ENCODE measurements at regions not wholly inside any gene's neighbourhood (a gene's known extent, or its start where the extent isn't known, plus 50 kb on each side); places are given as distances from the start of the nearest gene placed in this dataset.

DNA sequence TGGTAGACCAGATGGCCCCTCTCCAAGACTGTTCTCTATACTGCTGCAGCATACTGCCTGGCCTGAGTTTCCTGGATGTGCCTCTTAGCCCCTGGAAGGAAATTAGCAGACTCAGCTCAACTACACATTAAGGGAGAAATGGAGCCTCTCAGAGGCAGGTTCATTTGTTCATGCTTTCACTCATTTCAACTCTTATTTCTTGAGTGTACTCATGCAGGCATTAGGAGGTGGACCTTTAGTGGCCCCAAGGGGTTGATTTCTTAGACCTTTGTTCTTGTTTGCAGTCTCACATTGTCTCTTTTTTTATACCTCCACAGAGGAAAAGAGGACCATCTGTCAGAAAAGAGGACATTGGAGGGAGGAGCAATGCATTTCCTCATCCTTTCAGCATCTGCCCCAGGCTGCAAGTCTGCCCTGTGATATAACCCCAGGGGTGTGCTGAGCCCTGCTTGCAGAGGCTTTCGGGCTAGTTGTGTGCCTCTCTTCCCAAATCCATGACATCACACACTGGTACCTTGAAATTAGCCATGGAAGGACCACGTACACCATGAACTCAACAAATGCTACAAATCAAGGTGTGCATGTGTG is 456.2 kb downstream of the CD83 start:
- no peak overlapping the region for H3K4me2 ChIP-seq (ENCODE audit: insufficient read depth, insufficient read length, low read length)
- no peaks in the 10 kb centered on the region for H3K79me2 ChIP-seq (ENCODE audit: insufficient read depth, low read length)
- no peak overlapping the region for H2BK20ac ChIP-seq (ENCODE audit: low read depth, low read length, poor library complexity, severe bottlenecking)
- H3K9me3 Mint-ChIP-seq, result peaks cover 3 to 4% of the 10 kb centered on the region in 2 experiments; a peak in 3 of 5 replicates
- no peak overlapping the region for H3K14ac ChIP-seq (ENCODE audit: insufficient read depth, low read length)
- H4K91ac ChIP-seq (ENCODE audit: insufficient read length, low read depth, low read length), result no peak overlapping the region
- no peak overlapping the region for H3K18ac ChIP-seq (ENCODE audit: insufficient read length, low read depth, low read length)
- H4K8ac ChIP-seq (replicated peaks; ENCODE audit: insufficient read length, low read depth, low read length), result no peak overlapping the region
- TF ChIP-seq, protein P1, sequence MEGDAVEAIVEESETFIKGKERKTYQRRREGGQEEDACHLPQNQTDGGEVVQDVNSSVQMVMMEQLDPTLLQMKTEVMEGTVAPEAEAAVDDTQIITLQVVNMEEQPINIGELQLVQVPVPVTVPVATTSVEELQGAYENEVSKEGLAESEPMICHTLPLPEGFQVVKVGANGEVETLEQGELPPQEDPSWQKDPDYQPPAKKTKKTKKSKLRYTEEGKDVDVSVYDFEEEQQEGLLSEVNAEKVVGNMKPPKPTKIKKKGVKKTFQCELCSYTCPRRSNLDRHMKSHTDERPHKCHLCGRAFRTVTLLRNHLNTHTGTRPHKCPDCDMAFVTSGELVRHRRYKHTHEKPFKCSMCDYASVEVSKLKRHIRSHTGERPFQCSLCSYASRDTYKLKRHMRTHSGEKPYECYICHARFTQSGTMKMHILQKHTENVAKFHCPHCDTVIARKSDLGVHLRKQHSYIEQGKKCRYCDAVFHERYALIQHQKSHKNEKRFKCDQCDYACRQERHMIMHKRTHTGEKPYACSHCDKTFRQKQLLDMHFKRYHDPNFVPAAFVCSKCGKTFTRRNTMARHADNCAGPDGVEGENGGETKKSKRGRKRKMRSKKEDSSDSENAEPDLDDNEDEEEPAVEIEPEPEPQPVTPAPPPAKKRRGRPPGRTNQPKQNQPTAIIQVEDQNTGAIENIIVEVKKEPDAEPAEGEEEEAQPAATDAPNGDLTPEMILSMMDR (conservative IDR thresholded peaks at IDR 0.05), result no peak
- no peaks in the 10 kb centered on the region for H3K23me2 ChIP-seq (ENCODE audit: insufficient read length, low read depth, low read length, poor library complexity, severe bottlenecking)
- WGBS (ENCODE audit: extremely low coverage, insufficient read length, low lambda C conversion rate), result no CpG with 5 or more reads among the region's 2 CpGs
- H2BK120ac ChIP-seq (ENCODE audit: low read depth, low read length, poor library complexity, severe bottlenecking), result no peak overlapping the region
- H3K4ac ChIP-seq (ENCODE audit: low read depth, low read length), result no peak overlapping the region
- H3K27me3 Mint-ChIP-seq (ENCODE audit: low read depth), result peaks cover 2% of the 10 kb centered on the region; the same call in 1 of the 2 replicates
- no peak overlapping the region for H3K27ac ChIP-seq (ENCODE audit: insufficient read length, low read depth, low read length)
- H3K36me3 Mint-ChIP-seq (ENCODE audit: insufficient read depth in 1 of 3, low read depth in 3 of 3), result peaks cover 0 to 4% (median 0%) of the 10 kb centered on the region in 3 experiments; a peak in 3 of 7 replicates
- no peak overlapping the region; a peak in 1 of 7 replicates for H3K27ac Mint-ChIP-seq
- H3K4me3 Mint-ChIP-seq, result no peak overlapping the region
- no peak overlapping the region for H2BK5ac ChIP-seq (ENCODE audit: insufficient read length, low read length)
- no peaks in the 10 kb centered on the region for H3K27me3 ChIP-seq (ENCODE audit: insufficient read depth, low read length)
- H3K4me1 ChIP-seq (ENCODE audit: insufficient read depth, low read length), result no peaks in the 10 kb centered on the region
- H3K56ac ChIP-seq (ENCODE audit: insufficient read length, low read depth, low read length), result no peak overlapping the region
- no peaks in the 10 kb centered on the region for H3K79me1 ChIP-seq (ENCODE audit: insufficient read depth, low read depth, low read length, poor library complexity, severe bottlenecking)
- no peaks in the 10 kb centered on the region for H3K9me3 ChIP-seq (ENCODE audit: control insufficient read depth, low read depth, low read length)
- no peak for DNase-seq
- H2AFZ ChIP-seq (ENCODE audit: low read length), result no peak overlapping the region
- no peak overlapping the region for H2BK15ac ChIP-seq (ENCODE audit: low read depth, low read length)
- H3T11ph ChIP-seq (ENCODE audit: low read length), result no peak overlapping the region
- H2AK5ac ChIP-seq (ENCODE audit: insufficient read length, low read length), result no peak overlapping the region
- H4K5ac ChIP-seq (ENCODE audit: insufficient read length, low read depth, low read length), result no peak overlapping the region
- peaks cover 8 to 9% of the 10 kb centered on the region in 2 experiments for H3K4me1 Mint-ChIP-seq
- H3K9ac ChIP-seq (ENCODE audit: extremely low read depth, insufficient read length, low read length), result no peak overlapping the region
- no peak overlapping the region for H3K23ac ChIP-seq (ENCODE audit: insufficient read length, low read depth, low read length)
- H2BK12ac ChIP-seq (ENCODE audit: insufficient read length, low read depth, low read length), result no peak overlapping the region
- no peaks in the 10 kb centered on the region for H4K20me1 ChIP-seq (ENCODE audit: control insufficient read depth, insufficient read depth, insufficient read length)
